ENCODE measurements at regions not wholly inside any gene's neighbourhood (a gene's known extent, or its start where the extent isn't known, plus 50 kb on each side); places are given as distances from the start of the nearest gene placed in this dataset.

DNA sequence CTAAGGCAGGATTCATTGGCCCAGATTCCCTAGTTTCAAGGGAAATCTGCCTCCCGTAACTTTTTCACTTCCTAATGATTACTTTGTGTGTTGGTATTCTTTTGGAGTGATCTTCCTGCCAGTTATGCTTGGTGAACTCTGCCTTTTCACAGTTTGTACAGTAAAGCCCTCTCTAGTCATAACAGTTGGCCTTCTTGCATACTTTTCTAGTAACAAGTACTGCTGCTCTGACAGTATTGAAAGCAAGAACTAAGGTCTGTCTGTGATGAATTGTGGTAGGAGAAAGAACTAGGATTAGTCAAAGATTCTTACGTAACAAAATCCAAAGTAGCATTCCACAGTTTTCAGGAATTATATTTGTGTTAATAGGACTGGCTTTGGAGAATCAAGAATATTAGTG lies 1457.2 kb upstream of the WWC1 start:
- peak; percentile 9 for DNase-seq (ENCODE audit: low read depth)
- H3K4me3 ChIP-seq (ENCODE audit: control insufficient read depth, low read depth, low read length) = no peak overlapping the region
- TF ChIP-seq, protein P1, sequence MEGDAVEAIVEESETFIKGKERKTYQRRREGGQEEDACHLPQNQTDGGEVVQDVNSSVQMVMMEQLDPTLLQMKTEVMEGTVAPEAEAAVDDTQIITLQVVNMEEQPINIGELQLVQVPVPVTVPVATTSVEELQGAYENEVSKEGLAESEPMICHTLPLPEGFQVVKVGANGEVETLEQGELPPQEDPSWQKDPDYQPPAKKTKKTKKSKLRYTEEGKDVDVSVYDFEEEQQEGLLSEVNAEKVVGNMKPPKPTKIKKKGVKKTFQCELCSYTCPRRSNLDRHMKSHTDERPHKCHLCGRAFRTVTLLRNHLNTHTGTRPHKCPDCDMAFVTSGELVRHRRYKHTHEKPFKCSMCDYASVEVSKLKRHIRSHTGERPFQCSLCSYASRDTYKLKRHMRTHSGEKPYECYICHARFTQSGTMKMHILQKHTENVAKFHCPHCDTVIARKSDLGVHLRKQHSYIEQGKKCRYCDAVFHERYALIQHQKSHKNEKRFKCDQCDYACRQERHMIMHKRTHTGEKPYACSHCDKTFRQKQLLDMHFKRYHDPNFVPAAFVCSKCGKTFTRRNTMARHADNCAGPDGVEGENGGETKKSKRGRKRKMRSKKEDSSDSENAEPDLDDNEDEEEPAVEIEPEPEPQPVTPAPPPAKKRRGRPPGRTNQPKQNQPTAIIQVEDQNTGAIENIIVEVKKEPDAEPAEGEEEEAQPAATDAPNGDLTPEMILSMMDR (conservative IDR thresholded peaks at IDR 0.05; ENCODE audit: control insufficient read depth, insufficient read depth, low read depth, low read length) = no peak

DNA sequence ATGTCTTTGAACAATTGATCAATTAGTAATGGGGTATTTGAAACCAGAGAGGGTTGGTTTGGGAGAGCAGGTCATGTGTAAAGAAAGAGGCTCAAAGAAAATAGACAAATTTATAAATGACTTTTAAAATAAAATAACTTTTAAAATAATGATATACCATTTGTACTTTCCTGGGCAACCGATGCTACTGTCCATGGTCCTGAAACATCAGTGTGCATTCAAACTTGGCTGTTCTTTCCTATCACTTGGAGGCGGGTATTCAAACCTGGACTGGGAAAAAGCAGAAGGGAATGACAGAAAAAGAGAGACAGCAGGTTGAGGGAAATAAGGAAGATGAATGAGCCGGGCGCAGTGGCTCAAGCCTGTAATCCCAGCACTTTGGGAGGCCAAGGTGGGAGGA lies 1446.4 kb upstream of the WWC1 start:
- H3K4me3 ChIP-seq (ENCODE audit: control insufficient read depth, low read depth, low read length) = no peak overlapping the region
- peak; percentile 22 for DNase-seq (ENCODE audit: low read depth)
- TF ChIP-seq, protein P1 (conservative IDR thresholded peaks at IDR 0.05; ENCODE audit: control insufficient read depth, insufficient read depth, low read depth, low read length) = no peak

DNA sequence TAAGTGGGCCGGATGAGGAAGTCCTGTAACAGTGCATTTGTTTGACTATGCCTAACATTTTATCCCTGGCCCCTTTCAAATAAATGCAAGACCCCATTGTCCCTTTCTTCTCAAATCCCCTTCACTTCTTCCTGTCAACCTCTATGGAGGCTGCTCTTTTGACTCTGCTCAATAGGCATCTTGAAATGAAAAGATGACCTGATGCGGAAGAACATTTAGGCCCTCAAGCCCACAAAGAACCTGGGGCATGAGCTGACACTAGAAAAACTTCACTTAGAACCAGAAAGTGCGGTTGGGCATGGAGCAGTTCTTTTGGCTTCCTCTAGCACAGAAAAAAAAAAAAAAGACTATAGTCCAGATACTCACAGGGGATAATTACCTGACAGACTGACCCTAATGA lies 1434.7 kb upstream of the WWC1 start:
- DNase-seq (ENCODE audit: low read depth) = no peak
- TF ChIP-seq, protein P1 (conservative IDR thresholded peaks at IDR 0.05; ENCODE audit: control insufficient read depth, insufficient read depth, low read depth, low read length) = no peak
- H3K4me3 ChIP-seq (ENCODE audit: control insufficient read depth, low read depth, low read length) = no peak overlapping the region

DNA sequence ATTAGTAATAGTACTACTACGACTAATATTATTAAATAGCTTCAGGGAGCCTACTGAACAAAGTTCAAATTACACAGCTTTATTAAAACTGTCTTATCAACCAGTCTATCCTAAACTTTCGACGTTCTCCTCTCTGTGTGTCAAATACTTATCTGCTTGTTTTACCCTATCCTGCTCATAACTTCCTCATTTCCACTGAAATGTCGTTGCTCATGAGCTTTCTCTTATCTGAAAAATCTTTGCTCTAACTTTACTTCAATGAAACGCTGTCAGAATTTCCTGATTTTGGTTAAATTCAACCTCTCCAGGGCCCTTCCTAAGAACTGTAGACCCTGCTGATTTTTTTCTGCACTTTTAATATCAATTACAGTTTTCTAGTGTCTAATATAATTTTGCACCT lies 1431.0 kb upstream of the WWC1 start:
- no peak overlapping the region for H3K4me3 ChIP-seq (ENCODE audit: control insufficient read depth, low read depth, low read length)
- no peak for DNase-seq (ENCODE audit: low read depth)
- TF ChIP-seq, protein P1 (conservative IDR thresholded peaks at IDR 0.05; ENCODE audit: control insufficient read depth, insufficient read depth, low read depth, low read length) = no peak

DNA sequence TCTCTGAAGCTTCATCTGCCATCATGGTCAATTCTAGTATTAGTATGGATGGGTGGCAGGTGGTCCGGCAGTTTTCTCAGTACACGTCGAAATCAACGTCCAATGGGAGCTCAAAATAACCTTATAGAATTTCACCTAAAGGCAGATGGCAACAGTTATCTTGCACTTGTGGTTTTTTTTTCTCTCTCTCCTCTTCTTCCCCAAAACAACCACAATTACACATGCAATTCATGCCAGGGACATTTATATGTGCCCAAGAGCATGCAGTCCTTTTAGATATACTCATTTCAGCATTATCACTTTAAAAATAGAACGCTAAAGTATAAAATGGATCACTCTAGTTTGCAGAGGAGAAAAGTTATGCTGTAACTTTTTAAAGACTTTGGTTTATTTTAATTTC lies 1428.9 kb upstream of the WWC1 start:
- no peak for DNase-seq (ENCODE audit: low read depth)
- TF ChIP-seq, protein P1 (conservative IDR thresholded peaks at IDR 0.05; ENCODE audit: control insufficient read depth, insufficient read depth, low read depth, low read length) = no peak
- no peak overlapping the region for H3K4me3 ChIP-seq (ENCODE audit: control insufficient read depth, low read depth, low read length)

DNA sequence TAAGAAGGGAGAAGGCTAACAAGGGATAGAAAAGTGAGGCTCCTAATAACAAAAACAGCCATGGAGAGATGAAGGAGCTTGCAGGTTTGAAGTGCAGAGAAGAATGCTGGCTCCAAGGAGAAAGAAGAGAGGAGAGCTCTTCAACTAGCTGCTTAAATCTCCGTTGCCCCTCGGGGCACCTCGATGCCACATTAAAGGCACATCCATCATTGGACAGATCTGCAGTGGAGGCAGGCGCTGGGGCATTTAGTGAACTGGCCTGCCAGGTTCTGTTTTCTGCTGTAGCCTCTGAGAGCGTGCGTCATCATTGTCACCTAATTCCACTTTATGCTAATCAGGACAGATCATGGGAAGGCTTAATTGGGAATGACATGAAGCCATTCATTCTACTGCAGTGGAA lies 1426.2 kb upstream of the WWC1 start:
- TF ChIP-seq, protein P1 (conservative IDR thresholded peaks at IDR 0.05; ENCODE audit: control insufficient read depth, insufficient read depth, low read depth, low read length) = no peak
- no peak overlapping the region for H3K4me3 ChIP-seq (ENCODE audit: control insufficient read depth, low read depth, low read length)
- DNase-seq (ENCODE audit: low read depth) = no peak

DNA sequence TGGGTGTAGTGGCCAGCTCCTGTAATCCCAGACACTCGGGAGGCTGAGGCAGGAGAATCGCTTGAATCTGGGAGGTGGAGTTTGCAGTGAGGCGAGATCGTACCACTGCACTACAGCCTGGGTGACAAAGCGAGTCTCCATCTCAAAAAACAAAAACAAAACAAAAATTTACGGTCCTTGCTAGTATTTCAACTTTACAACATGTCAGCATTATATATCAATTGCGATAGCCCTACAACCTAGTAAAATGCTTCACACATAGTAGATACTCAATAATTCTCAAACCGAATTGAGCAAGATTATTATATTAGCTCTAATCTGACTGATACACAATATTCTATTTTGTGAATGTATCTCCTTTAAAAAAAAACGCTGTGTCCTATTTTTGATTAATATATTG lies 1411.0 kb upstream of the WWC1 start:
- TF ChIP-seq, protein P1 (conservative IDR thresholded peaks at IDR 0.05; ENCODE audit: control insufficient read depth, insufficient read depth, low read depth, low read length) = no peak
- no peak overlapping the region for H3K4me3 ChIP-seq (ENCODE audit: control insufficient read depth, low read depth, low read length)
- no peak for DNase-seq (ENCODE audit: low read depth)
